Left ventricle myocardium inferior (tissue), 1 donor: ENCODE measurements at regions not wholly inside any gene's neighbourhood (a gene's known extent, or its start where the extent isn't known, plus 50 kb on each side); places are given as distances from the start of the nearest gene placed in this dataset.
A peak's percentile ranks its signal among the peaks of the same experiment; 100 is the strongest.
"Not testable (repeated sequence)": the region's sequence is repeated elsewhere in the genome, so short reads cannot be mapped to it uniquely, and the experiment has no call there.

Experiments used
- DNase-seq: peaks from one replicate; pipeline ENCODE4 v3.0.0-alpha.2; 2020
- H3K27ac ChIP-seq: fragments of 200-600 bp; replicated peaks from 2 replicates; pipeline ENCODE4 v1.8.0; 2021
- H3K27me3 ChIP-seq: fragments of 200-600 bp; 2 replicates; pipeline ENCODE4 v1.8.0; 2021; ENCODE audit warnings: low read depth
- H3K36me3 ChIP-seq: fragments of 200-600 bp; 2 replicates; pipeline ENCODE4 v1.8.0; 2021
- H3K4me1 ChIP-seq: fragments of 200-600 bp; 2 replicates; pipeline ENCODE4 v1.8.0; 2021
- H3K4me3 ChIP-seq: fragments of 200-600 bp; 2 replicates; pipeline ENCODE4 v1.8.0; 2021; ENCODE audit warnings: mild to moderate bottlenecking, moderate library complexity
- H3K9me3 ChIP-seq: fragments of 200-600 bp; replicated peaks from 2 replicates; pipeline ENCODE4 v1.8.0; 2021
- intact Hi-C: fragments of 100-400 bp; cut with micrococcal nuclease; formaldehyde crosslinking; loops from one replicate; pipeline ENCODE4 v1.11.0; 2022
- TF ChIP-seq, protein P1 (sequence below): fragments of 200-600 bp; IDR thresholded peaks from 2 replicates; pipeline ENCODE4 v1.8.0; 2021; ENCODE audit warnings: antibody characterized with exemption, mild to moderate bottlenecking, borderline replicate concordance
- donor health status: DM: no; HTN: yes; CAD: no; lungs with severe emphysema.

- intact Hi-C loops: no loop called here
- TF ChIP-seq, protein P1, sequence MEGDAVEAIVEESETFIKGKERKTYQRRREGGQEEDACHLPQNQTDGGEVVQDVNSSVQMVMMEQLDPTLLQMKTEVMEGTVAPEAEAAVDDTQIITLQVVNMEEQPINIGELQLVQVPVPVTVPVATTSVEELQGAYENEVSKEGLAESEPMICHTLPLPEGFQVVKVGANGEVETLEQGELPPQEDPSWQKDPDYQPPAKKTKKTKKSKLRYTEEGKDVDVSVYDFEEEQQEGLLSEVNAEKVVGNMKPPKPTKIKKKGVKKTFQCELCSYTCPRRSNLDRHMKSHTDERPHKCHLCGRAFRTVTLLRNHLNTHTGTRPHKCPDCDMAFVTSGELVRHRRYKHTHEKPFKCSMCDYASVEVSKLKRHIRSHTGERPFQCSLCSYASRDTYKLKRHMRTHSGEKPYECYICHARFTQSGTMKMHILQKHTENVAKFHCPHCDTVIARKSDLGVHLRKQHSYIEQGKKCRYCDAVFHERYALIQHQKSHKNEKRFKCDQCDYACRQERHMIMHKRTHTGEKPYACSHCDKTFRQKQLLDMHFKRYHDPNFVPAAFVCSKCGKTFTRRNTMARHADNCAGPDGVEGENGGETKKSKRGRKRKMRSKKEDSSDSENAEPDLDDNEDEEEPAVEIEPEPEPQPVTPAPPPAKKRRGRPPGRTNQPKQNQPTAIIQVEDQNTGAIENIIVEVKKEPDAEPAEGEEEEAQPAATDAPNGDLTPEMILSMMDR: no peak
- Histone ChIP-seq H3K27me3 (peaks cover 4% of the 10 kb centered on the region), H3K27ac (no peak overlapping the region), H3K4me3 (no peak overlapping the region), H3K36me3 (no peaks in the 10 kb centered on the region), H3K4me1 (no peaks in the 10 kb centered on the region), H3K9me3 (no peaks in the 10 kb centered on the region)
- DNase-seq: no peak
These were observed 98.8 kb downstream of the CRYBB2 start for GRCh38 chr22:25318081-25318823.

- TF ChIP-seq, protein P1: no peak
- Histone ChIP-seq H3K4me1 (no peaks in the 10 kb centered on the region), H3K27ac (no peak overlapping the region), H3K4me3 (no peak overlapping the region), H3K36me3 (no peaks in the 10 kb centered on the region), H3K27me3 (peaks cover 6% of the 10 kb centered on the region), H3K9me3 (no peaks in the 10 kb centered on the region)
- intact Hi-C loops: no loop called here
- DNase-seq: no peak
These were observed 107.7 kb downstream of the CRYBB2 start for GRCh38 chr22:25327018-25327755.

GRCh38 chr22:25331050-25331449 lies 111.6 kb downstream of the CRYBB2 start:
- H3K9me3 ChIP-seq: peaks cover 2% of the 10 kb centered on the region
- intact Hi-C loops: no loop called here
- H3K4me1 ChIP-seq: no peaks in the 10 kb centered on the region

DNA sequence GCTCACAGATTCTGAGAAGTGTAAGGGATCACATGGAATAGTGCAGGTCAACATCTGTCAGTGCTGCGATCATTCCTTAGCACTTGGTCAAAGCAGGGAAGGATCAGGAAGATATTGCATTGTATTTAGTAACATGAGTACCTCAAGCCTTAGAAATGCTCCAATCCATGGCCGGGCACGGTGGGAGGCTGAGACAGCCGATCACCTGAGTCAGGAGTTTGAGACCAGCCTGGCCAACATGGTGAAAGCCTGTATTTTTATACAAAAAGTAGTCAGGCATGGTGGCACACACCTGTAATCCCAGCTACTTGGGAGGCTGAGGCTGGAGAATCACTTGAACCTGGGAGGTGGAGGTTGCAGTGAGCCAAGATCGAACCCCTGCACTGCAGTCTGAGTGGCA lies 112.5 kb downstream of the CRYBB2 start:
- H3K27ac ChIP-seq, intact Hi-C loops: not testable (repeated sequence)

More at GRCh38 chr22:25331050-25331449, 111.6 kb downstream of the CRYBB2 start:
- no peak for DNase-seq
- Histone ChIP-seq H3K27ac (no peak overlapping the region), H3K4me3 (no peak overlapping the region), H3K27me3 (no peaks in the 10 kb centered on the region), H3K36me3 (no peaks in the 10 kb centered on the region)
- TF ChIP-seq, protein P1: no peak

DNA sequence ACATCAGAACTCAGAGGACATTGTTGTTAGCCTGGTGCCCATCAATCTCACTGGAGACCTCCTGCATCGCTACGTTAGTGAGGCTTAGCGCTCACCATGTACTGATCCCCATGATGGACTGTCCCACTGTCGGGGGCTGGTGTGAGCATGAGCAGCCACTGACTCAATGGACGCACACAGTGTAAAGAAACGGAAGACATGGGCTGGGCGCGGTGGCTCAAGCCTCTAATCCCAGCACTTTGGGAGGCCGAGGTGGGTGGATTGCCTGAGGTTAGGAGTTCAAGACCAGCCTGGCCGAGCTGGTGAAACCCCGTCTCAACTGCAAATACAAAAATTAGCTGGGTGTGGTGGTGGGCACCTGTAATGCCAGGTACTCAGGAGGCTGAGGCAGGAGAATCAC lies 112.9 kb downstream of the CRYBB2 start:
- peaks cover 16% of the 10 kb centered on the region for H3K9me3 ChIP-seq
- no peak overlapping the region for H3K27ac ChIP-seq
- H3K4me3 ChIP-seq: no peak overlapping the region
- no peak for DNase-seq
- H3K27me3 ChIP-seq: no peaks in the 10 kb centered on the region
- TF ChIP-seq, protein P1: no peak
- intact Hi-C loops: no loop called here
- H3K36me3 ChIP-seq: no peaks in the 10 kb centered on the region
- H3K4me1 ChIP-seq: no peaks in the 10 kb centered on the region

More for the DNA sequence above, 112.5 kb downstream of the CRYBB2 start:
- DNase-seq, H3K4me3 ChIP-seq, H3K36me3 ChIP-seq, H3K27me3 ChIP-seq, H3K4me1 ChIP-seq: not testable (repeated sequence)
- peaks cover 11% of the 10 kb centered on the region for H3K9me3 ChIP-seq

DNA sequence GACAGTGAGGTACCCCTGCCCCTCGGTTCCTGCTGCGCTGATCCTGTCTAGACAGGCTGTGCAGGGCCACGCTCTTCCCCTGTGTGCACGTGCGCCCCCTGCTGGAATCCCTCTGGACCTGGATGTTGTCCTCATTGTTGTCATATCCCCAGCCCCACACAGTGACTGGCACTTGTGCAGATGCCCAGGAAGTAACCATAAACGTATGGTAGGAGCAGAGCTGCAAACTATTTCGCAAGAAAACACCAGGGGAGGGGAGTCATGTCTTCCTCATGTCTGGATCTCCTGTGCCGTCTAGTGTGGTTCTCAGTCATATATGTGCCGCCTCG lies 114.7 kb downstream of the CRYBB2 start:
- intact Hi-C loops: no loop called here
- Histone ChIP-seq H3K4me1 (no peaks in the 10 kb centered on the region), H3K4me3 (no peak overlapping the region), H3K27ac (no peak overlapping the region), H3K27me3 (no peaks in the 10 kb centered on the region), H3K36me3 (no peaks in the 10 kb centered on the region), H3K9me3 (peaks cover 33% of the 10 kb centered on the region)
- peak; percentile 28 for DNase-seq
- TF ChIP-seq, protein P1: peak; percentile 55

DNA sequence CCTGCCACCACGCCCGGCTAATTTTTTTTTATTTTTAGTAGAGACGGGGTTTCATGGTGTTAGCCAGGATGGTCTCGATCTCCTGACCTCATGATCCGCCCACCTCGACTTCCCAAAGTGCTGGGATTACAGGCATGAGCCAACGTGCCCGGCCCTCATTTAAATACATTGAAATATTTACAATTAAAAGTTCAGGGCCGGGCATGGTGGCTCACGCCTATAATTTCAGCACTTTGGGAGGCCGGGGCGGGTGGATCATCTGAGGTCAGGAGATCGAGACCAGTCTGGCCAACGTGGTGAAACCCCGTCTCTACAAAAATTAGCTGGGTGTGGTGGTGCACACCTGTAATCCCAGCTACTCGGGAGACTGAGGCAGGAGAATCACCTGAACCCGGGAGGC lies 115.2 kb downstream of the CRYBB2 start:
- H3K36me3 ChIP-seq, H3K4me1 ChIP-seq, H3K27me3 ChIP-seq, H3K27ac ChIP-seq, intact Hi-C loops, DNase-seq, H3K4me3 ChIP-seq: not testable (repeated sequence)
- peaks cover 38% of the 10 kb centered on the region for H3K9me3 ChIP-seq

DNA sequence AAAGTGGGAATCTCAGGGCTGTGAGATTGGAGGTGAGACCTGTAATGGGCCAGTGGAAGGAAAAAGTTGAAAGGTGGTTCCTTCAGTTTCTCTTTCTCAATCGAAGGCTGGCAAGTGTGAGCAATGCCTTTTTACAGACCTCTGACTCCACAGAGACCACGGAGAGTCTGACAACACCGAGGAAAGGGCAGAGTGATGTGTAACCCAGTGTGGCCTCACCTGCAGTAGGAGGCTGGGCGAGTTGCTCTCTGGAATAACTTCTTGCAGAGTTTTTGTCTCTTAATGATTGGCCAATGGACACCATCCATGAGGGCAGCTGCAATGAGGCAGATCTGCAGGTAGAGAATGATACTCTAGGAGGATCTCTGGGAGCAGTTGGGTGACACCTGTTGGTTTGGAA lies 115.8 kb downstream of the CRYBB2 start:
- H3K27ac ChIP-seq, H3K4me1 ChIP-seq, H3K27me3 ChIP-seq, DNase-seq, H3K36me3 ChIP-seq, intact Hi-C loops, H3K4me3 ChIP-seq: not testable (repeated sequence)
- H3K9me3 ChIP-seq: peaks cover 45% of the 10 kb centered on the region
